ENCODE measurements at regions not wholly inside any gene's neighbourhood (a gene's known extent, or its start where the extent isn't known, plus 50 kb on each side); places are given as distances from the start of the nearest gene placed in this dataset.
A peak's percentile ranks its signal among the peaks of the same experiment; 100 is the strongest.

DNA sequence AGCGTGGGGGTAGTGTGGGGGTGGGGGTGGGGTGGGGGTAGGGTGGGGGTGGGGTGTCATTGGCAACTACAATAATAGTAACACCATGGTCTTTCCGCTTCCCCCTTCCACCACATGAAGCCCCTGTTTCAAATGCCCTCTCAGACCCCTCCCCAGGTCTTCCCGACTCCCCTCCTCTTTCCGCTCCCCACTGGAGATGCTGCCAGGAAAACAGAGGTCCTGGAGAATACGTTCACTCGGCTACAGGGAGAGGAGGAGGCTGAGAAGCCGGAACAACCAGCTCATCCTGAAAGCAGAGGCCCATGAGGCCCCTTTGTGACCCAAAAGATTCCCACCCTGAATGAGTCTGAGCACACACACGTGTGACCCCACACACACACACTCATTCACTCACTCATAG, 75.4 kb downstream of the CPN2 start:
- in situ Hi-C loops (cut with HindIII; ENCODE audit: low sequenced_read_pairs), result no loop called here
- no peak for DNase-seq (ENCODE audit: low spot score)

- in situ Hi-C loops (cut with HindIII; ENCODE audit: low sequenced_read_pairs), result no loop called here
- peak; percentile 51 for DNase-seq (ENCODE audit: low spot score)
Measured at GRCh38 chr3:194276768-194277103, 74.4 kb downstream of the CPN2 start.

GRCh38 chr3:194277104-194277785, 73.9 kb downstream of the CPN2 start:
- in situ Hi-C loops (cut with HindIII; ENCODE audit: low sequenced_read_pairs), result no loop called here
- peak; percentile 9 for DNase-seq (ENCODE audit: low spot score)

DNA sequence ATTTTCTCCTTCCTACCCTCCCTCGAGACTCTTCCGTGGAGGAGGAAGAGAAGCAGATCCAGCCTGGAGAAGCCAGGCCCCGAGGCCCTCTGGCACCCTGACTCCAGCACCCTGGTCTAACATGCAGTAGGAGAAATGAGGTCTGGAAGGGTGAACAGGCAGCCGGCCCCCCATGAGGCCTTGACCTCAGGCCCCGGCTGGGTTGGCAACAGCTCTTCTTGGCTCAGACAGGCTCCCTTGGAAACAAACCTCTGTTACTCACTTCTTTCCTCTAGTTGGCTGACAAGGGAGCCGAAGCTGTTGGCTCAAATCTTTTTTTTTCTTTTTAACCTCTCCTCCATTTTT, 73.4 kb downstream of the CPN2 start:
- in situ Hi-C loops (cut with HindIII; ENCODE audit: low sequenced_read_pairs), result no loop called here
- DNase-seq (ENCODE audit: low spot score), result peak; percentile 20

DNA sequence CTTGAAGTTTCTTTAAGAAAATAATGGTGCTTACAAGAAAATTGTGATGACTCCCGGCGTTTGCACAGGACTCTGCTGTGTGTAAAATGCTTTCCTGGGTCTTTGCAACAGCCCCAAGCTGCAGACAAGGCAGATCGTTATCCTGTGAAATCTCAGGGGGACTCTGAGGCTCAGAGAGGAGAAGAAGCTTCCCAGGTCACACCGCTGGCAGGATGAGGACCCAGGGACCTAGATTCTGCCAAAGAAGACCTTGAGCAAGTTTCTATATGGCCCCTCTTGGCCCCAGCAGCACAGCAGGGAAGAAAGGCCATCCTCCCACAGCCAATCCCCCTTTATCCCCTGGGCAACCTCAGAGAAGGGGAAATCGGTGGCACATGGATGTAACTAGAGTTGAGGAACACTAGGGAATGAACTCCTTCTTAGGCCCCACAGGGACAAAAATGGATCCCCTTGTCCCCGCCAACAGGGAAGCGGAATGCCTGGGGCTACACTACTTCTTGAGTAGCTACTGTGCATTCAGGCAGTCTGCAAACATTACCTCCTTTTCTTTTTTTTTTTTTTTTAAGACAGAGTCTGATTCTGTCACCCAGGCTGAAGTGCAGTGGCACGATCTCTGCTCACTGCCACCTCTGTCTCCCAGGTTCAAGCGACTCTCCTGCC, 72.8 kb downstream of the CPN2 start:
- no peak for DNase-seq (ENCODE audit: low spot score)
- in situ Hi-C loops (cut with HindIII; ENCODE audit: low sequenced_read_pairs), result no loop called here

- no peak for DNase-seq (ENCODE audit: low spot score)
- in situ Hi-C loops (cut with HindIII; ENCODE audit: low sequenced_read_pairs), result no loop called here
Measured at GRCh38 chr3:194279101-194279500, 72.0 kb downstream of the CPN2 start.

GRCh38 chr3:194279701-194280360, 71.3 kb downstream of the CPN2 start:
- DNase-seq (ENCODE audit: low spot score), result no peak
- in situ Hi-C loops (cut with HindIII; ENCODE audit: low sequenced_read_pairs), result no loop called here

DNA sequence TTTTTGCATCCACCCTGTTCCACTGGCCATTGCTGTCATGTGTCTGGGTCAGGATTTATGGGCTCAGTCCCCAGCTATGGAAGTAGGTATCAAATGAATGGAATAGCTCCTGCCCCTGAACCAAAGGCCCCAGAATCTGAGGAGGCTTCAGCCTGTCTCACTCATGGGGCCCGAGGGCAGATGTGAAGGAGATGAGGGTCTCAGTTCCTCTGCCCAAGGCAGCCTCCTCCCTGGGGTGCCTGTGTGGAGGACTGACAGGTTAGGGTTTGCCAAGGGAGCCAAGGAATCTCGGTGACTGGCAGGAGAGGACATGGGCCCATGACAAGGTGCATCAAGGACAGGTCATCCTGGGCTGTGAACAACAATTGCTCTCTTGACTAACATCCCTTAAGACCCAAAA, 70.4 kb downstream of the CPN2 start:
- in situ Hi-C loops (cut with HindIII; ENCODE audit: low sequenced_read_pairs), result no loop called here
- DNase-seq (ENCODE audit: low spot score), result no peak

DNA sequence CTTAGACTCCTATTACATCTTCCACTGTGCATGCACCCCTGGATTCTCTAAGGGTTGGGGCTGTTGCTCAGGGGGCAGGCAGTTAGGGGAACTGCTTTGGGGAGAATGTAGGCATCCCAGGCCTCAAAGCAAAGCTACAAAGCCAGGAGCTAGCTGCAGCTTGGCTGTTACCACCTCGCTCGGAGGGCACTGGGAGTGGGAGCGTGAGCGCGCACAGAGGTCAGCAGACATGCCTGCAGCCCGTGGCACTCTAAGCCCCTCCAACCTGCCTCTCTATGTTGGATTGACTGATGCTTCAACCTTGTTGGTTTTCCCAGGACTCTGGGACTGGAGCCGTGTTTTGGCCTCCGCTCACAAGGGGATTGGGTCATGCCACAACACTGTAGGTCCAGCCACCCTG, 69.8 kb downstream of the CPN2 start:
- DNase-seq (ENCODE audit: low spot score), result no peak
- in situ Hi-C loops (cut with HindIII; ENCODE audit: low sequenced_read_pairs), result no loop called here

- in situ Hi-C loops (cut with HindIII; ENCODE audit: low sequenced_read_pairs), result no loop called here
- no peak for DNase-seq (ENCODE audit: low spot score)
Measured at GRCh38 chr3:194281766-194282165, 69.4 kb downstream of the CPN2 start.

DNA sequence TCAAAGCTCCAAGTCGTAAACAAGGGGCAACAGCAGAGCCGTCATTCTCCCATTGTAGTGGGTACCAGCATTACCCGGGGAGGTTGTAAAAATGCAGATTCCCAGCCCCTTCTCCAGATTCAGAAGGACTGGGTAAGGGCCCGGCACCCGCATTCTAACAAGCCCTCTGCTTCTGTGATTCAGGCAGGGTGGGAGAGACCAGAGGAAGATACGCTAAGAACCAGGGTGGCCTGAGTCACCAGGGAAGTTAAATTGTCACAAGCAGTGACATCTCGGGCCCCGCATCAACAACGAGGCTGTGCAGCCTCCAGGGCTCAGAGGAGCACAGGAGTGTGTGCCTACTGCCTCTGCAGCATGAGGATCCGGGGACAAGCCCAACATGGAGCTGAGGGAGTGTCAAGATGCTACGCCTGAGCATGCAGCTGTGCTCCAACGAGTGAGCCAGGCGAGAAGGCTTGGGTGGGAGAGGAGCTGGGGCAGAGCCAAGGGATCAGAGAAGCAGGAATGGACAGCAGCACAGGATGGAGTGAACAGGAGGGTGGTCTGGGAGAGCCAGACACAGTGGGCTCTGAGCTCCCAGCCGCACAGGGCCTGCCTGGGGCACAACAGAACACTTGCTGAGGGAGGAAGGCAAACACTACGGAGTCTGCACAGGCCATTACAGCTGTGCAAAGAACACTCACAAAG, 68.5 kb downstream of the CPN2 start:
- in situ Hi-C loops (cut with HindIII; ENCODE audit: low sequenced_read_pairs), result no loop called here
- DNase-seq (ENCODE audit: low spot score), result no peak

GRCh38 chr3:194283221-194284006, 67.7 kb downstream of the CPN2 start:
- in situ Hi-C loops (cut with HindIII; ENCODE audit: low sequenced_read_pairs), result no loop called here
- no peak for DNase-seq (ENCODE audit: low spot score)

GRCh38 chr3:194284351-194284750, 66.8 kb downstream of the CPN2 start:
- no peak for DNase-seq (ENCODE audit: low spot score)
- in situ Hi-C loops (cut with HindIII; ENCODE audit: low sequenced_read_pairs), result no loop called here

GRCh38 chr3:194285024-194285849, 65.9 kb downstream of the CPN2 start:
- DNase-seq (ENCODE audit: low spot score), result no peak
- in situ Hi-C loops (cut with HindIII; ENCODE audit: low sequenced_read_pairs), result no loop called here

DNA sequence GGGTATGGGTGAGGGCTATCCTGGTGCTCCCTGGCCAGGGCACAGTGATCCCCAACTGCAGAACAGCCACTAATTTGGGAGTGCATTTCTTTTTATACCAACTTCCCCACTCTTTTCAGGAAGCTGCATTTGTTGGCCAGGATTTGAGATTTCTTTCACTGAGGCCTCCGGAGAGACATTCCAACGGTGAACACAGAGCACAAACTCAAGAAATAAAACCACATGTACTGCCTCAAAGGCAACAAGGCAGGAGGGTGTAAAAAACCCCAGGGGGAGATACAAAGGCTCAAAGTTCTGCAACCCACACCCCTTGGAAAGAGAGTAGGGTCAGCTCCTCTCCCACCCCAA, 65.3 kb downstream of the CPN2 start:
- in situ Hi-C loops (cut with HindIII; ENCODE audit: low sequenced_read_pairs), result no loop called here
- no peak for DNase-seq (ENCODE audit: low spot score)

- no peak for DNase-seq (ENCODE audit: low spot score)
- in situ Hi-C loops (cut with HindIII; ENCODE audit: low sequenced_read_pairs), result no loop called here
Measured at GRCh38 chr3:194286375-194287146, 64.6 kb downstream of the CPN2 start.

DNA sequence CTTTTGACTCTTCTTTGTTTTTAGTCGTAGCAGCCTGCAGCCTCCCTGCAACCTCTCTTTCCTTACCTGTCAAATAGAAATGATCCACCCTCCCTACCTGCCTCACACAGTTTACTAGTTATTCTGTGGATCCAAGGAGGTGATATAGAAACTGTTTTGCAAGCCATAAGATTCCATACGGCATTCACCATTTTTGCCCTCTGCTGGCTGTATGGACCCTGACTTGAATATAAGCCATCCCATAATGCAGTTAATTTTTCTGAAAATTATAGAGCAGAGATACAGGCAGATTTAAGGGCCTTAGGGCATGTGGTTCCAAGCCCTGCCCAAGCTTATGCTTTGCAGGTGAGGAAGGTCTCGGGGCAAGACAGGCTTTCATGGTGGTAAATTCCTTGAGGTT, 63.8 kb downstream of the CPN2 start:
- in situ Hi-C loops (cut with HindIII; ENCODE audit: low sequenced_read_pairs), result no loop called here
- no peak for DNase-seq (ENCODE audit: low spot score)

DNA sequence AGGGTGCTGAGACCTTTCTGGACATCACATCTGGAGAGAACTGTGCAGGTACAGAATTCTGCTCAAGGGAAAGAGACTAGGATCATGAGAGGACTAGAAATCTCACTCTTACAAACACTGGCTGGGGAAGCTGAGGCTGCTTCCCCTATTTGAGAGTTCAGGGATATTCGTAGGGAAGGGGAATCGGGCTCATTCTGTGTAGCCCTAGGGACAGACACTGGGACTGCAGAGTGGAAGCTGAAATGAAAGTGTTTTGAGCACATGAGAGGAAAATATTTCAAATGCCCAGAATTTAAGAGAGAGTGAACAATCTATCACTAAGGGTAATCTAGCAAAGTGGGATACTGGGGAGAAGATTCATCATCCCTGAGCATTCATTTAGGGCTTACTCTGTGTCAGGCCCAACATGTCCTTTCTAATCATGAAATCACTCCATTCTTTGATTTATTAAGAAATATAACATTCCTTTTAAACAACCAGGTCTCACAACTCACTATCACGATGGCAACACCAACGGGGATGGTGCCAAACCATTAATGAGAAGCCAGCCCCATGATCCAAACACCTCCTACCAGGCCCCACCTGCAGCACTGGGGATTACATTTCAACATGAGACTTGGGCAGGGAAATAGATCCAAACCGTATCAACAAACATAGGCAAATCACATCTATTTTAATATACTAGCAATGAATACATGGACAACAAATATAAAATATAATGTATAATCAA, 63.0 kb downstream of the CPN2 start:
- DNase-seq (ENCODE audit: low spot score), result no peak
- in situ Hi-C loops (cut with HindIII; ENCODE audit: low sequenced_read_pairs), result no loop called here
